HG03159 (cell line): ENCODE measurements at regions not wholly inside any gene's neighbourhood (a gene's known extent, or its start where the extent isn't known, plus 50 kb on each side); places are given as distances from the start of the nearest gene placed in this dataset.

Experiments
- ATAC-seq: cut with Tn5 transposase; IDR thresholded peaks from one replicate; pipeline ENCODE4 v1.9.1; 2021; ENCODE audit warnings: mild to moderate bottlenecking, moderate library complexity; ENCODE audit not compliant: unreplicated experiment

DNA sequence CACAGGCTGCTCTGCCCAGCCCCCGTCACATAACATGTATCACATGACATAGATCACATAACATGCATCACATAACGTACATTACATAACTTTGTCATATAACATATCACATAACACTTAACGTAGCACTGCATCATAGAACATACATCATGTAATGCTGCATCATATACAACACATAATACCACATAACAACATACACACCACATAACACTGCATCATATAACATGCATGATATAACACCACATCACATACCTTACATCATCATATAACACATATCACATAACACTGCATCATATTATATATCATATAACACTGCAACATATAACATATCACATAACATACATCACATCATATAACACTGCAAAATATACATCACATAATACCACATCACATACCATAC is 83.8 kb downstream of the AXIN2 start:
- no peak for ATAC-seq

DNA sequence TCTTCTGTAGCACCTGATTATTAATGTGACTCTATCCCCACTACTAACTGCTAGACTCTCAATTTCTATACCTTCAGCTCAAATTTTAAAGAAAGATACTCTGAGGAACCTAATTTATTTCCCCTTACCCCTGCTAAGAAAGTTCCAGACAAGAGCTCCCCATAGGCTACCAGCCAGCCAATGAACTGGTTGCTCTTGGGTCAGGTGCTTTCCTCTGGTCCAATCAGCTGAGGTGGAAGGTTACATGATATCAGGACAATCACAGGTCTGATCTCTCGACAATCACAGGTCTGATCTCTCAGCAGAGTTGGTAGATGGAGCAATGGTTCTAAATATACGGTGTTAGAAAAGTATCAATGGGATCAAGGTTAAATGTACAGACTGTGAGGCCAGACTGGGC is 86.8 kb downstream of the AXIN2 start:
- ATAC-seq: no peak

DNA sequence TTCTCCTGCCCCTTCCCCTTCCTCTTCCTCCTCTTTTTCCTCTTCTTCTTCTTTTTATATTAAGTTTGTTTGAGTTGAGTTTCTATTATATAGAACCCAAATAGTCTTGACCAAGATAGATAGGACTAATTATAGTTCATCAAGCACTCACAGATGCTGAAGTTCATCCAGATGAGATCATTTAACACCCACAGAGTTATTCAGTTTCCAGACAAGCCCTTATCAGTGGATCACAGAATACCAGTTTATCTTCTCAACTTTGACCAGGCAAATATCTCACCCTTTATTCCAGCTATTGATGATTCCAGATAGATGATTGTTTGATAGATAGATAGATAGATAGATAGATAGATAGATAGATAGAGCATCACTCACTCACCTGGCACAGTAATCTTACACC is 87.5 kb downstream of the AXIN2 start:
- ATAC-seq: no peak

DNA sequence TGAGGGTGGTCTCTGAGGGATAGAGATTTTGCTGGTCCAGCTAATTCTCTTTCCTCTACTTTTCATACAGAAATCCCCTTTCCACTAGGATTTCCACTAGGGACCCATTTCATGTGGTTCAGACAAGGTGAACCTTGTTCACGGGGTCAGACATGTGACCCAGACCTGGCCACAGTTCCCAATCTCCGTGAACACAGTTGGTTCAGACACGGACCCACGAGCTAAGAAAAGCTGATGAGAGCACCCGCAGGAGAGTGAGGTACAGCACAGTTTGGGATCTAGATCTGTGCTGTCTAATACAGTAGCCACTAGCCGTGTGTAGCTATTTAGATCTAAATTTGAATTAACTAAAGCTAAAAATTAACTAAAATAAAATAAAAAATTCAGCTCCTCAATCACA is 88.1 kb downstream of the AXIN2 start:
- no peak for ATAC-seq

DNA sequence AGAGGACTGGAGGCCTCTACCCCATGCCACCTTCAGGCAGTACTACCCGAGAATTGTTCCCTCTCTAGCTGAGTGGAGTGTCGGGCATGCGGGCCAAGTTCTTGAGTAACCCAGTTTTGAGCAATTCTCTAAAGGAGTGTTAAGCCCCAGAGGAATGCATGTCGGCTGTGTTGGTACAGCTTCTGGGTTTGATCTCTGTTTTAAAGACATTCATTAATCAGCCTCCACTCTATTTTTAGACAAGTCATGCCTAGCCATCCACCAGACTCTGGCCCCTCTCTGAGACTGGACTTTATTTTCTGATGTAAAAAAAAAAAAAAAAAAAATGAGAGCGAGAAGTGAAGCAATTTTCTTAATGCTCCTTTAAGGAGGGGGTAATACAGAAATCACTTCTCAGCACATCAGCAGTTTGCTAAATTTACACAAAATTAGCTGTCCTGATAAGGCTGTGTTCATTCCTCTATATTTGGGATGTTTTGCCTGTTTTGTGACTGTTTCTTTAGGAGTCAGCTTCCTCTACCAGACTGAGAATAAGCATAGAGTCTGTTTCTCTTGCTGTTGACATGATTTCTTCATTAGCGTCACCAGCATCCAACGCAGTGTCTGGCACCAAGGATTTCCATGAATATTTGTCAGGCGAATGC is 88.7 kb downstream of the AXIN2 start:
- ATAC-seq: no peak

DNA sequence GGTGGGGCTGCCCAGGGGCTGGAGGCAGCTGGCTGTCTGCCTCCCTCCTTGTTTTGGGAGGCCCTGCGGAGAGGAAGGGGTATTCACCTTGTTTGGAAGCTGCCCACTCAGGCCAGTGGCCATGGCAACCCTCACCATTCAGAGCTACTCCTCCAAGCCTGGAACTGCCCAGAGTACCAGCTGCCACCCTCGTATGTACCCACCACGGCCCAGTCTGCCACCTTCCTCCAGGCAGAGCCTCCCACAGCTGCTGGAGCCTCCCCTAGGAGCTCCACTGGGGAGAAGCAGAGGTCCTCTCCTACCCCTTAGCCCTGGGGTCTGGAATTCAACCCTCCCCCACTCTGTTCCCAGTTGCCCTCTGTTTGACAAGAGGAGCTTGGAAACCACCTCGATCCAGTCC is 90.7 kb downstream of the AXIN2 start:
- ATAC-seq: no peak

DNA sequence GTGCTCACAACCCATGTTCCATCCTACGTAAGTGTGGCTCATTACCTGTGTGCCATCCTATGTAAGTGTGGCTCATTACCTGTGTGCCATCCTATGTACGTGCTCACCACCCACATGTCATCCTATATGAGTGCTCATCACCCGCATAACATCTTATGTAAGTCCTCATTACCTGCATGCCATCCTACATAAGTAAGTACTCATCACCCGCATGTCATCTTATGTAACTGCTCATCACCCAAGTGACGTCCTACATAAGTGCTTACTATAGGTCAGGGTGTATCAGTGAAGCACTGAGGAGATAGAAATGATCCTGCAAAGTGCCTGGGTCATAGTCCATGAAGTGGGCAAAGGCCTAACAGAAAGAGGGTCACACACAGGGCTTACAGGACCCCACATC is 93.1 kb downstream of the AXIN2 start:
- no peak for ATAC-seq

DNA sequence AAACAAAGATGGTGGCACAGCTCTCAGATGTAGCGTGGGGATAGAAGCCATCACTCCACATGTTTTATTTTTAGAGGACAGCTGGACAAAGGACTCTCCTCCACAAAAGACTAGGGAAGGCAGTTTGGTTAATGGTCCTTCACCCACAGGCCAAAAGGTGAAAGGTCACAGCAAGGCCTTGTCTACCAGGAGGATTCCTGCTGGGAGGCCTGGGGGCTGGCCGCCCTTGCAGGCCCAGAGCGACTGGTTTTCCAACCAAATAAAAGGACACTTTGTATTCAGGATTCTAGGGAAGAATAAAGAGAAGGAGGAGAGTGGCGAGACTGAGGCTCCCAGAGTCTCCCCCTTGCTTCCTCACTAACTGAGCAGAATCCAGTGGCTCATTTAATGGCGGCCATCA is 94.3 kb downstream of the AXIN2 start:
- ATAC-seq: no peak

DNA sequence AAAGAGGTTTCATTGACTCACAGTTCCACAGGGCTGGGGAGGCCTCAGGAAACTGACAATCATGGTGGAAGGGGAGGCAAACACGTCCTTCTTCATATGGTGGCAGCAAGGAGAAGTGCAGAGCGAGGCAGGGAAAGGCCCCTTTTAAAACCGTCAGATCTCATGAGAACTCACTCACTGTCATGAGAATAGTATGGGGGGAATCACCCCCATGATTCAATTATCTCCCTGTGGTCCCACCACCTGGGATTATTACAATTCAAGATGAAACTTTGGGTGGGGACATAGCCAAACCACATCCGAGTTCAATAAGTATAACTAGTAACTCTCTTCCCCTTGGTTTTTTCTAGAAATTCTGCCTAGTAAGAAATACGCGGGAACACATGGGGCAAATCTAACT is 94.9 kb downstream of the AXIN2 start:
- ATAC-seq: no peak

DNA sequence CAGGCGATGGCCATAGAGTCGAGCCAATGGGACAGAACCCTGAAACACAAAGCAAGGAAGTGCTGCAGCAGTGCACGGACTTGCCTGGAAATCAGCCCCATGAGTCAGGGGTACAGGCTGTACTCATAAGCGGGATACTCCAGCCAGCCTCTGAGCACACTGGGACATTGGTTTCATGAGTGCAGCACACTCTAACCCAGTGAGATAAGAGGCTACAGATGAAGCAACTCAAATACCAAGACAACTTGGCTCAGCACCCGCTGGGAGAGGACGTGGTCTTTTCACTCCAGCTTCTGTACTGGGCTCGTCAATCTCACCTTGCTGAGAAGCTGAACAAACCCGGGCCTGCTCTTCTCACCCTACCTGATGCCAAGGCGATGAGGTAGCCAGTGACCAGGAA is 98.2 kb downstream of the AXIN2 start:
- no peak for ATAC-seq

DNA sequence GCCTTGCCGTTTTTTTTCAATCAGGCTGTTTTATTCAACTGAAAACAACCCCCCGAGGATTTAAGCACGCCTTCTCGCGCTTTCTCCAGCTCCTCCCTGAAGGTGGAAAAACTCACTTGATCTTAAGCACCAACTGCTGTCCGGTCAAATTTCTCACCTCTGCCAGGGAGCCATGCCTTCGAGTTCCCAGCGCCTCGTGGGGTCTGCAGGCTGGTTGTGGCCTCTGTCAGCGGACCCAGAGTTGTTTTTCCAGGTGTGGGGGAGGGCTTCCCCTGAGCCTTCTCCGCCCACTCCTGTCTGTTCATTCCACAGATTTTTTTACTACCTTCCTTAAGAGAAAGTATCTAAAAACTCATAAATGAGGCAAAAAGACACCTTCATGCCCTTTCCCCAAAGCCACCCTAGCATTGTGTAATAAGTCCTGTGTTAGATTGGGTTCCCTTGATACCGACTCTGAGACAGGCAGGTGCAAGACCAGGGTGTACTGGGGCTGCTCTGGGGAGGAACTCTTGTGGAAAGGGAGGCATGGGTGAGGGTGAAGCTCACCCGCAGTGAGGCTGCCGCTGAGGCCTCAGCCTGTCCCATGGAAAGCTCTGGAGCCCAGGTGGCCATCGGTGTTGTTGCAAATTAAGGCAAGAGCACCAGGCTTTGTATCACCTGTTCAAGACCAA is 101.6 kb downstream of the AXIN2 start:
- no peak for ATAC-seq

DNA sequence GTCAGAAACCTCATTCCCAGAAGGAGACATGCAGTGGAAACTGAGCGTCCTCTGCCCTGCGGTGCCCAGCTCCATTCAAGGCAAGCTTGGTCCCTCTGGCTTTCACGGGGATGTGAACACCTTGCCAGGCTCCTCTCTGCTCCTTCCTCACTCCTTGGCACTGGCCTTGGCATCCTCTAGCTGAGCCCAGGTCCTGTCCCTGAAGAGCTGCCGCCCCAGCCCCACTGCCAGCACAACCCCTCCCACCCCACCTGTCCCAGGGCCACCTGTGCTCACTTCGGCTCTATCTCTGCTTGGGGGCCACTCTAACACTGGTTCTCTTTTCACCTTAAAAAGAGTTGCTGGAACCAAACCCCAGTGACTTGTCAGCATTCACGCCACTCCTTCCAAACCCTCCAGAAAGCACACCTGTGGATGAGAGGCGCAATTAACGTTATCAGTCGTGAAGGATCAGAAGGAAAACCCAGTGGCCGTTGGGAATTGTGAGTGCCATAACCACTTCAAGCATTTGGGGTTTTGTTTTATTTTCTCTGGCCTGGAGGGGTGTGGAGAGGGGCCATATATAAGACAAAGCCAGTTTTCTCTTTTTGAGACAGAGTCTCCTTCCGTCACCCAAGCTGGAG is 103.7 kb downstream of the AXIN2 start:
- ATAC-seq: no peak

DNA sequence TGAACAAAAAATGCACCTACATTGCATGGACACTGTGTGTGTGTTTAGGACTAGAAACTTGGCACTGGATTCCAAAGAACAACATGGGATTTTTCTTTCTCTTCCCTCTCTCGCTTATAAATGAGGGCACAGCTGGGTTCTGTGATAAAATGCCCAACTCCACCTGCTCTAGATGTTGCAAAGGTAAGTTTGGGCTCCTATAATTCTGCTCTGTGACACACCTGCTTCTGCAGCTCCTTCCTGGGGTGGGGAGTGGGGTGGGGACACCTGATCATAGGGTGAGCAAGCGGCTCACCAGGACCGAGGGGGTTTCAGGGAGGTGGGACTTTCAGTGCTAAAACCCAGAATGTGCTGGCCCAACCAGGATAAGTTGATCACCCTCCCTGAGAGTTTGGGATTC is 104.3 kb downstream of the AXIN2 start:
- ATAC-seq: no peak

DNA sequence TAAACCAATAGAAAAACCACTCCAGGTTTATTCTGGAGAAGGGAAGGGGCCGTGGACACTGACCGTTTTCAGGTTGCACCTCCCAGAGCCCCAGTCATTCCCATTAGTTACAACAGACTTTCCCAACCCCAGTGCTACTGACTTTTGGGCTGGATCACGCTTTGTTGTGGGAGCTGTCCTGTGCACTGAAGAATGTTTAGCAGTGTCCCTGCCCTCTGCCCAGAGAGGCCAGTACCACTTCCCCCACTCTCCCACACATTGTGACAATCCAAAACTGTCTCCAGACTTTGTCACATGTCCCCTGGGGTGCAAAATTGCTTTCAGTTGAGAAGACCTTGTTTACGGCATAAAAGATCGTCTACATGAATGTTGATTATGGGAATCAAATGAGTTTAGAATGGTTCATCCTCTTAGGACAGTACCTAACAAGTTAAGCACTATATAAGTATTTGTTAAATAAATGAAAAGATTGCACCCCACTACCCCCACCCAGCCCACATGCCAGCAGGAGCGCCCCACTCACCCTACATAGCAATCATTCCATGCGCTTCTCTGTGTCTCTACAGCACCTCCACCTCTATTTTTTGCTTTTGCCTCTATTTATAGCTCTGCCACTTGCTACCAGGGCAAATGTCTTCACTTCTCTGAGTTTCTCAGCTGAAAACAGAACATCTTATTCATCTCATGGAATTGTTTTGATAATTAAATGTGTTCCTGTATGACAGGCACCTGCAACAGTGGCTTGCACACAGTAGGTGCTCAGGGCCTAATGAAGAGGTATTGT is 104.9 kb downstream of the AXIN2 start:
- no peak for ATAC-seq

DNA sequence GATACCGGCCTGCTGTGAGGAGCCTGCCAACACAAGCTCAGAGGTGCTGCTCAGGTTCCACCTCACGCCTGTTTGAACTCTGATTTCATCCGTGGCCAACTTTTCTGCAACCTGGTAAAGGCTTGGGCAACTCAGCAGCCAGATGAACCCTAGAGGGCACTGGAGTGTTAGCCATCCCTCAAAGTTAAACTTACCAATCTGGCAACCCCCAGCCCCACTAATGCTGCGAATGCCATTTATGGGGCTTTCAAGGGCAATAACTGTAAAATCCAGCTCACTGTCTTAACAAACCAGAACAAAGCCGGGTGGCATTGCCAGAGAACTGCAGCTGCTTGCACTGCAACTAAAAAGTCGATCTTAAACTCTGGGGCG is 105.5 kb downstream of the AXIN2 start:
- ATAC-seq: no peak

DNA sequence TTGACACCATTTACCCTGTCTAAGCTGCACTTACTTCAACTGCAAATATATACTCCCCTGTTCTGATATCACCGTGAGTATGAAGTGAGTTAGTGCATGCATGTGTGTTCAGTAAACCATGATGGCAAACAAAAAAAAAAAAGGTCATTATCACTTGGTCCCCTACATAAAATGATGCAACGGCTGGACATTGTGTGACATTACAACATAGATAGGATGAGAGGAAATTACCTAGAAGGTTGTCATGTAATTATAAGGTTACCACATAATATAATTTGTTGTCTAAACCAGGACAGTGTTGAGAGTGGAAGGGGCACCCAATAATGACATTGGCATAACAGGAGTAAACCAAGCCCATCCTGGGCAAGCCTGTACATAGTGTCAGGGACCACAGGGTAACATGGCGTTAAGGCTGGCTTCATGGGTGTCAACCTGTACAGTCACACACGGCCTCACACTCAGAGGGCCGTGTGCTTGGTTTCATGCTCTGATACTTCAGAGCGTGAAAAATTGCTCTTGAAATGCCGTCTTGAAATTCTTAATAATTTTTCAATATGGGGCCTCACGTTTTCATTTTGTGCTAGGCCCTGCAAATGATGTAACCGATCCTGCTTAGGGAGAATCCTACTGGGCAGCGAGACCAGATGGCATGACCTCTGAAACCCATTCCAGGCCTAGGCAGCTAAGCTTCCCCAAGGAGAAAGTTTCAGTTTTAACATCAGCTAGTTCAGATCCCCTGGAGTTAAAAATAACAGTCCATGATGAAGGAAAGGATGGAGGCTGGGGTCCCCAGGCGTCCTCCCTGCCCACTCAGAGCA is 106.1 kb downstream of the AXIN2 start:
- ATAC-seq: no peak

DNA sequence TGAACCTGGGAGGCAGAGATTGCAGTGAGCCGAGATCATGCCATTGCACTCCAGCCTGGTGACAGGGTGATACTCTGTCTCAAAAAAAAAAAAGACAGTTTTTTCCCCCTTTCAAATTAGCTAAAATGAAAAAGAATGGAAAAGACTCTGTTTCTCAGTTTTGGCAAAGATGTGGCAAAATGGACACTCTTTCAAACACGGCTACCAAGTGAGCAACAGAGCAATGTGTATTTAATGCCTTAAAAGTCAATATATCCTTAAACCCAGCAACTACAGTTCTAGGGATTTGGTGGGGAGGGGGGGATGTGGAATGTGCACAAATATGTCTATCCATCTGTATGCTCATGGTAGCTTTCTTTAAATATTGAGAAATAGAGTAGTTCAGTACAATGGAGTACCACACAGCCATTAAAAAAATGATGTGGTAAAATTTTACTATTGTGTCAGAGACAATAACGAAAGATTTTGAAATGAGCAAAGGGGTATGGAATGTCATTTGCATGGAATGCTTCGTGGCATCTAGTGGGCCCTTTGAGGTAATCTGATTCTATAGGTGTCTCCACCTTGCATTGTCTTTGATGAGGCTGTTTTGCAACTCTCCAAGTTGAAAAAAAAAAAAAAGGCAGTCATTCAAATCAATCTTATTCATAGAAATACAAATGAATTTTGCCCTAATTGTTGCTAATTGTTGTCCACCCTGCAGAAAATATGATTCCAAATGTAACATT is 108.1 kb downstream of the AXIN2 start:
- ATAC-seq: no peak

DNA sequence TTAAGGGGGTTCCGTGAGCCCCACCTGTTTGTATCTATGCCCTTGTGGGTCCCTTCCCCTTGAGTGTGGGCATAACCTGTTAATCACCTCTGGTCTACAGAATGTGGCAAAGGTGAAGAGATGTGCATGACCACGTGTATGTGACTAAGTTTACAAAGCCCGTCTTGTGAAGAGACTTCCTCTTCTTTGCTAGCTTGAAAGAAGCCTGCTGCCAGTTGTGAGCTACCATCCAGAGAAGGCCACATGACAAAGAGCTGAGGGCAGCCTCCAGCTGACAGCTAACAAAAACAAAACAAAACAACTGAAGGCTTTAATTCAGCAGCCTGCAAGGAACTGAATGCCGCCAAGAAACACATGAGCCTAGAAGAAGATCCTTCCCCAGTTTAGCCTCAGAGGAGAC is 112.0 kb downstream of the AXIN2 start:
- ATAC-seq: no peak

DNA sequence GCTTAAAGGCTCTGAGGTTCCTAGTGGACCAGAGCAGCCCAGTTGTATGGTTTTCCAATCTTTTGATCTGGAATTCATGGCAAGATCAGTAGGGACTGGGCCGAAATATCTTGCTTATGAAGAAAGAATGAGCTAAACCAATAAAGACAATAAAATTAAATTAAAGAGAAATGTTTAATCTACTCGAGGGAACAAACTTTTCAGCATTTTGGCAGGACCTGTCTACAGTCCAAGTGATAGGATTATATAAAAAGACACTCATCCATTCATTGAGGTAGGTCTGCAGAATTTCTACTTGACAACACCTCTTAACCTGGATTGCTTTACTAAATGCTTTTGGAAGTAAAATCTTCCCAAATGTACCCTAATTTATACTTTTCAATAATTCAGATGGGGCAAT is 113.6 kb downstream of the AXIN2 start:
- no peak for ATAC-seq

DNA sequence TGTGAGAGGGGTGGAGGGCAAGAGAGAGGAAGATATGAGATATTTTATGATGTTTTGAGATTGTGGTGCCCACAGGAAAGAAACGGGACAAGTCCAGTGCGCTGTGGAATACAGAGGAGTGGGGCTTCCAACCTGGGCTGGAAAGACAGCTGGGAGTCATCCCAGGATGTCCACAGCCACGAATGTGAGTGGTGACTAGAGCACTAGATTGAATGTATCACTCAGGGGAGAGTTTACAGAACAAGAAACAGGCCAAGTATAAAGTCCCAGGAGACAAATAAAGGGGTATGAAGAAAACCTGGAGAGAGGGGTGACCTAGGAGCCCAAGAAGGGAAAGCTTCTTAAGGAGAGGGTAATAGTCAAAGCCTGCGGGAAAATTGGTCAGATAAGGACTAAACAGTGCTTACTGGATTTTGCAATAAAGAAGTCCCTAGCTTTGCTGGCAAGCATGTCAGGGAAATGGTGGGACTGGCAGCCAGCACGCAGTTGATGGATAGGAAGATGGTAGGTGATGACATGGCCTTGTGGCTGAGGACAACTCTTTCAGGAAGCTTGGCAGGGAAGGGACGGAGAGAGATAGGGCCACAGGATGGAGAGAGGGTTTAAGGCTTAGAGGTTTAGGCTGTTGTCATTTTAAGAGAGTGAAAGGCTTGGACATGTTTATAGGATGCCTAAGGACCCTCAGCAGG is 114.5 kb downstream of the AXIN2 start:
- no peak for ATAC-seq
